WI38 (cell line): ENCODE measurements at regions not wholly inside any gene's neighbourhood (a gene's known extent, or its start where the extent isn't known, plus 50 kb on each side); places are given as distances from the start of the nearest gene placed in this dataset.
A peak's percentile ranks its signal among the peaks of the same experiment; 100 is the strongest.

Experiments
- H3K4me3 ChIP-seq: 2 replicates; pipeline ENCODE4 v1.5.1; 2011; ENCODE audit warnings: low read depth, mild to moderate bottlenecking, control low read depth, low read length
- TF ChIP-seq, protein P1 (sequence below): IDR thresholded peaks from 2 replicates; pipeline ENCODE4 v1.5.1; 2012; ENCODE audit warnings: low read depth, mild to moderate bottlenecking, control low read depth, low read length

GRCh38 chr12:105933671-105934665, 204.8 kb downstream of the NUAK1 start:
- TF ChIP-seq, protein P1, sequence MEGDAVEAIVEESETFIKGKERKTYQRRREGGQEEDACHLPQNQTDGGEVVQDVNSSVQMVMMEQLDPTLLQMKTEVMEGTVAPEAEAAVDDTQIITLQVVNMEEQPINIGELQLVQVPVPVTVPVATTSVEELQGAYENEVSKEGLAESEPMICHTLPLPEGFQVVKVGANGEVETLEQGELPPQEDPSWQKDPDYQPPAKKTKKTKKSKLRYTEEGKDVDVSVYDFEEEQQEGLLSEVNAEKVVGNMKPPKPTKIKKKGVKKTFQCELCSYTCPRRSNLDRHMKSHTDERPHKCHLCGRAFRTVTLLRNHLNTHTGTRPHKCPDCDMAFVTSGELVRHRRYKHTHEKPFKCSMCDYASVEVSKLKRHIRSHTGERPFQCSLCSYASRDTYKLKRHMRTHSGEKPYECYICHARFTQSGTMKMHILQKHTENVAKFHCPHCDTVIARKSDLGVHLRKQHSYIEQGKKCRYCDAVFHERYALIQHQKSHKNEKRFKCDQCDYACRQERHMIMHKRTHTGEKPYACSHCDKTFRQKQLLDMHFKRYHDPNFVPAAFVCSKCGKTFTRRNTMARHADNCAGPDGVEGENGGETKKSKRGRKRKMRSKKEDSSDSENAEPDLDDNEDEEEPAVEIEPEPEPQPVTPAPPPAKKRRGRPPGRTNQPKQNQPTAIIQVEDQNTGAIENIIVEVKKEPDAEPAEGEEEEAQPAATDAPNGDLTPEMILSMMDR, result no peak
- peak overlapping the region; percentile 11; the same call in 1 of the 2 replicates for H3K4me3 ChIP-seq

DNA sequence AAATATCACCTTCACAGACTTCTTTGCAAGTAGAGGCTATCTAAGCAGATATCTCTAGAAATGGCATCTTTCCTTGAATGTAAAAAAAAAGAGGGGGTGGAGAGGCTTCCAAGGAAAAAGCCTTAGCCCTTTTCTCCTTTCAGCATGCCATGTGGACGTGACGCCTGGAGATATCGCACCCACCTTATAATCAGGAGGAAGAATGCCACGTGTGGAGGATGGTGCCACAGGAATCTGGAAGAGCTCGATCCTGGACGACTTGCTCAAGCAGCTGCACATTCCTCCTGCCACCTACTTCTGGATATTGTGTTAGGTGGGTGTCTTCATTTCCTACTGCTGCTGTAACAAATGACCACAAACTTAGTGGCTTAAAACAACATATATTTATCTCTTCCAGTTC, 203.6 kb downstream of the NUAK1 start:
- no peak overlapping the region for H3K4me3 ChIP-seq
- TF ChIP-seq, protein P1, result no peak

DNA sequence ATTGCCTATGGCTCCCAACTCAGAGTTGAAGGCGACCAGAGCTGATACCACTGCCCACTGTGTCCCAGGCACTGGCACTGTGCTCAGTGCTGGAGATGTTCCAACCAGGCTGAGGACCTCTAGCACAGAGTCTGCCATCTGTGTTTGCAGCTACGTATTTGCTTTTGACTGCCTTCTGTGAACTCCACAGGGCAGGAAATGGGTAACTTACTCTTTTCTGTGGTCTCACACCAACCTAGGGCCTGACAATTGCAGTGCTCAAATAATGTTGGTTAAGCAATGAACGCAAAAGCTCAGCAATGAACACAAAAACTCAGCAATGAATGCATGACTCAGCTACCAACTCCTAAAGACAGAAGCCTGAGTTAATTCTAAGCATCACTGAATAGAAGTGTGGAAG, 202.8 kb downstream of the NUAK1 start:
- TF ChIP-seq, protein P1, result no peak
- no peak overlapping the region for H3K4me3 ChIP-seq

DNA sequence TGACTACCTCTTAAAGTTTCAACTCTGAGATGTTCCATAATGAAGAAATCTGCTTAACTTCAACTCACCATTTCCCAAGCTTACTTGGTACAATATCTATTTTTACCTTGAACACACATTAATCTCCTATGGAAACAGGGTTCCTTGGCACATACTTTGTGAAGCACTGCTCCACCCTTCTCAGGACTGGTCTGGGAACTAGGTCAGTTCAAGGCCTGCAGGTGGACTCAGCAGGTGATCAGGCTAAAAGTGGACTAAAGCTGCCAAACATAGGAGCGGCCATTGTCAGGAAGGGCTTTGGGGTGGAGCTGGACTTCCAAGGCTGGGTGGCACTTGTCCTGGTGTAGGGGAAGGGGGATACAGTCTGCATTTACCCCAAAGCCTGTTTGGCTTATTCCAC, 202.3 kb downstream of the NUAK1 start:
- TF ChIP-seq, protein P1, result no peak

GRCh38 chr12:105937009-105937408, 201.7 kb downstream of the NUAK1 start:
- H3K4me3 ChIP-seq, result no peak overlapping the region
- TF ChIP-seq, protein P1, result no peak

More for the DNA sequence above, 202.3 kb downstream of the NUAK1 start:
- H3K4me3 ChIP-seq, result no peak overlapping the region

DNA sequence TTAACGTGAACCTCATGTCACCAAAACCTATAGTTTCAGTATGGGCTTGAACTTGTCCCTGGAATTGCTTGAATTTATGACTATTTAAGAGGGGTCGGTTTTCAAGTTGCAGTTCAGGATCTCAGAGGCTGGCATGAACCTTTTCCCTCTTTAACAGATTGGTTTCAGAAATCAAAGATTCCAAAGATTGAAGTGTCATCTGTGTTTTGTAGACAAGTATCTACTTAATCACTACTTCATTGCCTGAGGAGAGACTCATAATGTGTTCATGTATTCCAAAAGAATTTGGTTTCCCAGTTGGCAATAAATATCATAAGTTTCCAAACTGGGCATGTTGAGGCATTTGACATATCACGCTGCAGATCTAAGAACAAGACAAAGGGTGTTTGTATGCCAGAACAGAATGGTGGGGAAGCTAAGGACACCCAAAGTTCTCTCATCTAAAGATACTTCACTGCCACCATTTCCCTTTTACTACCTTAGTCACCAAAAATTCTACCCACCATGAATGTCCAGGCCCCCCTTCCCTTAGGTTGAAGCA, 199.5 kb downstream of the NUAK1 start:
- H3K4me3 ChIP-seq, result no peak overlapping the region
- TF ChIP-seq, protein P1, result no peak

DNA sequence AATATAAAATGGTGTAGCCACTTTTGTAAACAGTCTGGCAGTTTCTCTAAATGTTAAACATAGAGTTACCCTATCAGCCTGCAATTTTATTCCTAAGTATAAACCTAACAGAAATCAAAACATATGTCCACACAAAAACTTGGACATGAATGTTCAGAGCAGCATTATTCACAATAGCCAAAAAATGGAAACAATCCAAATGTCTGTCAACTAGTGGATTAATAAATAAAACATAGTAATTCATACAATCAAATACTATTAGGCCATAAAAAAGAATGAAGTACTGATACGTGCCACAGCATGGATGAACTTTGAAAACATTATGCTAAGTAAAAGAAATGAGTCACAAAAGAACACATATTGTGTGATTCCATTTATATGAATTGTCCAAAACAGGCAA, 196.5 kb downstream of the NUAK1 start:
- TF ChIP-seq, protein P1, result no peak
- H3K4me3 ChIP-seq, result no peak overlapping the region
